ENCODE measurements at regions not wholly inside any gene's neighbourhood (a gene's known extent, or its start where the extent isn't known, plus 50 kb on each side); places are given as distances from the start of the nearest gene placed in this dataset.

GRCh38 chr3:124381575-124382333 lies 348.5 kb upstream of the UMPS start:
- DNase-seq (ENCODE audit: low spot score), result no peak
- ChIA-PET CTCF (ENCODE audit: unreplicated experiment) (no interaction called here), POLR2A (interaction anchor here (0.6 kb wide), 1 partner anchor 16 kb away, joined by 3 read pairs; no protein-coding TSS in a partner anchor)
- H3K9me2 ChIP-seq (ENCODE audit: insufficient read depth, low read length), result no peaks in the 10 kb centered on the region
- no peaks in the 10 kb centered on the region for H3K36me3 ChIP-seq (ENCODE audit: insufficient read depth, low read length)
- intact Hi-C loops (cut with micrococcal nuclease; ENCODE audit: unreplicated experiment), result no loop called here
- no peaks in the 10 kb centered on the region for H3K79me2 ChIP-seq (ENCODE audit: insufficient read depth, low read depth, low read length)
- TF ChIP-seq EZH2phosphoT487 (IDR thresholded peaks at IDR 0.05; ENCODE audit: borderline replicate concordance, low read depth, low read length) (no peak), CTCF (conservative IDR thresholded peaks at IDR 0.05; ENCODE audit: low read length) (no peak)
- no peak overlapping the region for H2AFZ ChIP-seq (ENCODE audit: low read length)
- H3K4me1 ChIP-seq (ENCODE audit: insufficient read depth, low read length, poor library complexity, severe bottlenecking), result no peaks in the 10 kb centered on the region
- no peaks in the 10 kb centered on the region for H4K20me1 ChIP-seq (ENCODE audit: insufficient read depth, low read length)
- H3K27ac ChIP-seq (ENCODE audit: low read depth, low read length, poor library complexity, severe bottlenecking), result no peak overlapping the region
- no TSS peak for BruUV-seq (replicated peaks)
- H3K4me3 ChIP-seq (ENCODE audit: low read depth, low read length, poor library complexity, severe bottlenecking), result no peak overlapping the region
- H3K9me3 ChIP-seq (ENCODE audit: low read length), result no peaks in the 10 kb centered on the region
- no peak overlapping the region for H3K4me2 ChIP-seq (ENCODE audit: low read length)

- Histone ChIP-seq H3K79me2 (ENCODE audit: insufficient read depth, low read depth, low read length) (no peaks in the 10 kb centered on the region), H3K27ac (ENCODE audit: low read depth, low read length, poor library complexity, severe bottlenecking) (no peak overlapping the region), H2AFZ (ENCODE audit: low read length) (no peak overlapping the region), H4K20me1 (ENCODE audit: insufficient read depth, low read length) (no peaks in the 10 kb centered on the region), H3K4me1 (ENCODE audit: insufficient read depth, low read length, poor library complexity, severe bottlenecking) (no peaks in the 10 kb centered on the region), H3K4me2 (ENCODE audit: low read length) (no peak overlapping the region), H3K4me3 (ENCODE audit: low read depth, low read length, poor library complexity, severe bottlenecking) (no peak overlapping the region), H3K9me2 (ENCODE audit: insufficient read depth, low read length) (no peaks in the 10 kb centered on the region), H3K36me3 (ENCODE audit: insufficient read depth, low read length) (no peaks in the 10 kb centered on the region), H3K9me3 (ENCODE audit: low read length) (no peaks in the 10 kb centered on the region)
- no TSS peak for BruUV-seq (replicated peaks)
- DNase-seq (ENCODE audit: low spot score), result no peak
- ChIA-PET CTCF (ENCODE audit: unreplicated experiment) (no interaction called here), POLR2A (interaction anchor here (0.6 kb wide), 1 partner anchor 82 kb away, joined by 3 read pairs; no protein-coding TSS in a partner anchor)
- no peak for TF ChIP-seq EZH2phosphoT487 (IDR thresholded peaks at IDR 0.05; ENCODE audit: borderline replicate concordance, low read depth, low read length)
- TF ChIP-seq CTCF (conservative IDR thresholded peaks at IDR 0.05; ENCODE audit: low read length), result no peak
- intact Hi-C loops (cut with micrococcal nuclease; ENCODE audit: unreplicated experiment), result no loop called here
These were observed 347.2 kb upstream of the UMPS start for GRCh38 chr3:124383051-124383450.

- Histone ChIP-seq H3K79me2 (ENCODE audit: insufficient read depth, low read depth, low read length) (no peaks in the 10 kb centered on the region), H3K4me1 (ENCODE audit: insufficient read depth, low read length, poor library complexity, severe bottlenecking) (no peaks in the 10 kb centered on the region), H3K27ac (ENCODE audit: low read depth, low read length, poor library complexity, severe bottlenecking) (no peak overlapping the region), H3K4me3 (ENCODE audit: low read depth, low read length, poor library complexity, severe bottlenecking) (no peak overlapping the region), H3K9me3 (ENCODE audit: low read length) (no peaks in the 10 kb centered on the region), H3K36me3 (ENCODE audit: insufficient read depth, low read length) (no peaks in the 10 kb centered on the region), H2AFZ (ENCODE audit: low read length) (no peak overlapping the region), H3K9me2 (ENCODE audit: insufficient read depth, low read length) (no peaks in the 10 kb centered on the region), H4K20me1 (ENCODE audit: insufficient read depth, low read length) (no peaks in the 10 kb centered on the region), H3K4me2 (ENCODE audit: low read length) (no peak overlapping the region)
- TF ChIP-seq EZH2phosphoT487 (IDR thresholded peaks at IDR 0.05; ENCODE audit: borderline replicate concordance, low read depth, low read length) (no peak), CTCF (conservative IDR thresholded peaks at IDR 0.05; ENCODE audit: low read length) (no peak)
- intact Hi-C loops (cut with micrococcal nuclease; ENCODE audit: unreplicated experiment), result no loop called here
- no TSS peak for BruUV-seq (replicated peaks)
- ChIA-PET POLR2A (interaction anchor here (0.5 kb wide), 1 partner anchor 38 kb away, joined by 3 read pairs; no protein-coding TSS in a partner anchor), CTCF (ENCODE audit: unreplicated experiment) (no interaction called here)
- no peak for DNase-seq (ENCODE audit: low spot score)
These were observed 346.3 kb upstream of the UMPS start for GRCh38 chr3:124383846-124384466.

All from OCI-LY7 (cell line).